Right atrium auricular region (tissue), 2 donors: ENCODE measurements at regions not wholly inside any gene's neighbourhood (a gene's known extent, or its start where the extent isn't known, plus 50 kb on each side); places are given as distances from the start of the nearest gene placed in this dataset.
A peak's percentile ranks its signal among the peaks of the same experiment; 100 is the strongest.

Experiments used
- DNase-seq: peaks from one replicate; pipeline ENCODE4 v3.0.0-alpha.2; 2019; ENCODE audit warnings: low spot score
- H3K27ac ChIP-seq, 2 donors: fragments of 200-600 bp; sonication (generic); 1 replicate in 1 of 2; 2 replicates in 1 of 2; pipeline ENCODE4 v1.5.1; 2016 to 2019
- H3K27me3 ChIP-seq, 2 donors: fragments of 200-600 bp; sonication (generic); one replicate each; pipeline versions ENCODE4 v1.5.1 to v1.6.0; 2017 to 2019
- H3K36me3 ChIP-seq: fragments of 200-600 bp; sonication (generic); one replicate; pipeline ENCODE4 v1.5.1; 2016
- H3K4me1 ChIP-seq, 2 donors: fragments of 200-600 bp; sonication (generic); one replicate each; pipeline versions ENCODE4 v1.5.1 to v1.6.0; 2017 to 2019
- H3K4me3 ChIP-seq, 2 donors: fragments of 200-600 bp; sonication (generic); 1 replicate in 1 of 2; 2 replicates in 1 of 2; pipeline ENCODE4 v1.5.1; 2017 to 2019; ENCODE audit warnings: mild to moderate bottlenecking in 1 of 2, moderate library complexity in 1 of 2
- H3K9me3 ChIP-seq, 2 donors: fragments of 200-600 bp; sonication (generic); one replicate each; pipeline ENCODE4 v1.5.1; 2019
- CTCF ChIP-seq, 2 donors: fragments of 200-600 bp; sonication (generic); IDR thresholded peaks; one replicate each; pipeline ENCODE4 v1.5.1; 2019; ENCODE audit warnings: antibody characterized with exemption in 2 of 2

- no peak for DNase-seq
- peaks cover 0 to 10% of the 10 kb centered on the region in 2 donors for H3K4me1 ChIP-seq
- no peaks in the 10 kb centered on the region for H3K27me3 ChIP-seq
- no peak overlapping the region for H3K4me3 ChIP-seq
- no peak for TF ChIP-seq CTCF (IDR thresholded peaks at IDR 0.05)
- peaks cover 28% of the 10 kb centered on the region for H3K36me3 ChIP-seq
- peaks cover 0 to 4% of the 10 kb centered on the region in 2 donors for H3K9me3 ChIP-seq
- H3K27ac ChIP-seq = peak overlapping the region in 1 of 2 donors; percentile 25
These were observed 169.7 kb upstream of the MAST4 start for GRCh38 chr5:66426259-66427138.

GRCh38 chr5:66427139-66427442 lies 169.1 kb upstream of the MAST4 start:
- peaks cover 30% of the 10 kb centered on the region for H3K36me3 ChIP-seq
- H3K27ac ChIP-seq = no peak overlapping the region

GRCh38 chr5:66436721-66437120 lies 159.5 kb upstream of the MAST4 start:
- Histone ChIP-seq H3K4me1 (no peaks in the 10 kb centered on the region), H3K9me3 (no peaks in the 10 kb centered on the region), H3K4me3 (peak overlapping the region; percentile 50 to 53), H3K27ac (peak overlapping the region; percentile 63 to 90), H3K36me3 (peaks cover under 1% of the 10 kb centered on the region), H3K27me3 (no peaks in the 10 kb centered on the region)
- TF ChIP-seq CTCF (IDR thresholded peaks at IDR 0.05) = peak in 1 of 2 donors; percentile 41
- DNase-seq = no peak

More at GRCh38 chr5:66427139-66427442, 169.1 kb upstream of the MAST4 start:
- Histone ChIP-seq H3K4me1 (peaks cover 0 to 10% of the 10 kb centered on the region in 2 donors), H3K27me3 (no peaks in the 10 kb centered on the region), H3K9me3 (peaks cover 0 to 4% of the 10 kb centered on the region in 2 donors), H3K4me3 (no peak overlapping the region)
- no peak for TF ChIP-seq CTCF (IDR thresholded peaks at IDR 0.05)
- DNase-seq = no peak

GRCh38 chr5:66438087-66438486 lies 158.1 kb upstream of the MAST4 start:
- H3K27me3 ChIP-seq = no peaks in the 10 kb centered on the region
- peak overlapping the region; percentile 50 to 53 for H3K4me3 ChIP-seq
- no peaks in the 10 kb centered on the region for H3K36me3 ChIP-seq
- no peaks in the 10 kb centered on the region for H3K4me1 ChIP-seq
- TF ChIP-seq CTCF (IDR thresholded peaks at IDR 0.05) = no peak
- H3K27ac ChIP-seq = peak overlapping the region; percentile 63 to 90
- DNase-seq = no peak
- H3K9me3 ChIP-seq = no peaks in the 10 kb centered on the region

- no peaks in the 10 kb centered on the region for H3K4me1 ChIP-seq
- no peaks in the 10 kb centered on the region for H3K27me3 ChIP-seq
- H3K36me3 ChIP-seq = no peaks in the 10 kb centered on the region
- H3K27ac ChIP-seq = peak overlapping the region; percentile 63 to 90
- H3K9me3 ChIP-seq = no peaks in the 10 kb centered on the region
- peak overlapping the region; percentile 50 to 53 for H3K4me3 ChIP-seq
- TF ChIP-seq CTCF (IDR thresholded peaks at IDR 0.05) = no peak
- no peak for DNase-seq
These were observed 157.5 kb upstream of the MAST4 start for GRCh38 chr5:66438696-66439095.
